Thymus (tissue), 11 donors: ENCODE measurements at regions not wholly inside any gene's neighbourhood (a gene's known extent, or its start where the extent isn't known, plus 50 kb on each side); places are given as distances from the start of the nearest gene placed in this dataset.

ENCODE experiments used
- DNase-seq, 9 donors: peaks; one replicate each; pipeline ENCODE4 v3.0.0-alpha.2; 2013; ENCODE audit warnings: low spot score in 9 of 9, low read depth in 6 of 9, missing footprints in 1 of 9
- H3K27ac ChIP-seq, 2 donors: one replicate each; pipeline ENCODE4 v1.5.1; 2013; ENCODE audit warnings: control low read depth in 1 of 2, low read depth in 1 of 2, low read length in 1 of 2, mild to moderate bottlenecking in 1 of 2, moderate library complexity in 1 of 2
- H3K27me3 ChIP-seq, 2 donors: one replicate each; pipeline ENCODE4 v1.5.1; 2013; ENCODE audit warnings: low read length in 1 of 2; ENCODE audit not compliant: control insufficient read depth in 2 of 2, insufficient read depth in 1 of 2
- H3K36me3 ChIP-seq, 2 donors: one replicate each; pipeline ENCODE4 v1.5.1; 2013; ENCODE audit warnings: low read length in 1 of 2, mild to moderate bottlenecking in 1 of 2, moderate library complexity in 1 of 2; ENCODE audit not compliant: control insufficient read depth in 2 of 2, insufficient read depth in 2 of 2
- H3K4me1 ChIP-seq, 2 donors: one replicate each; pipeline ENCODE4 v1.5.1; 2013; ENCODE audit warnings: low read length in 2 of 2; ENCODE audit not compliant: control insufficient read depth in 2 of 2, insufficient read depth in 2 of 2
- H3K4me3 ChIP-seq, 2 donors: one replicate each; pipeline ENCODE4 v1.5.1; 2013; ENCODE audit warnings: low read length in 2 of 2, control low read depth in 1 of 2, mild to moderate bottlenecking in 1 of 2
- H3K9me3 ChIP-seq, 2 donors: one replicate each; pipeline ENCODE4 v1.5.1; 2013; ENCODE audit warnings: low read length in 1 of 2, mild to moderate bottlenecking in 1 of 2; ENCODE audit not compliant: control insufficient read depth in 2 of 2, insufficient read depth in 1 of 2
- WGBS: extraction: QIAGEN DNeasy Blood & Tissue Kit; methylation state at CpG from one replicate; pipeline ENCODE4 v1.1.7; 2013; 5-methylcytosine and 5-hydroxymethylcytosine counted together
- donor health status: healthy.

- no peak overlapping the region for H3K4me3 ChIP-seq
- DNase-seq, result no peak
- no peaks in the 10 kb centered on the region for H3K36me3 ChIP-seq
- H3K27me3 ChIP-seq, result no peaks in the 10 kb centered on the region
- H3K9me3 ChIP-seq, result no peaks in the 10 kb centered on the region
- WGBS, result 77% methylated on average over 3 of the region's 3 CpGs
- H3K4me1 ChIP-seq, result no peaks in the 10 kb centered on the region
- no peak overlapping the region for H3K27ac ChIP-seq
Measured at GRCh38 chr11:127191261-127191660, 190.7 kb upstream of the KIRREL3 start.

- Histone ChIP-seq H3K27ac (no peak overlapping the region), H3K9me3 (no peaks in the 10 kb centered on the region), H3K4me1 (no peaks in the 10 kb centered on the region), H3K36me3 (no peaks in the 10 kb centered on the region), H3K27me3 (no peaks in the 10 kb centered on the region), H3K4me3 (no peak overlapping the region)
- 83% methylated on average over 8 of the region's 8 CpGs for WGBS
- DNase-seq, result no peak
Measured at GRCh38 chr11:127182586-127183203, 182.1 kb upstream of the KIRREL3 start.

GRCh38 chr11:127157225-127157624, 156.7 kb upstream of the KIRREL3 start:
- no peak overlapping the region for H3K27ac ChIP-seq
- H3K36me3 ChIP-seq, result no peaks in the 10 kb centered on the region
- DNase-seq, result no peak
- 89% methylated on average over 2 of the region's 2 CpGs for WGBS
- H3K4me3 ChIP-seq, result no peak overlapping the region
- H3K27me3 ChIP-seq, result no peaks in the 10 kb centered on the region
- no peaks in the 10 kb centered on the region for H3K9me3 ChIP-seq
- no peaks in the 10 kb centered on the region for H3K4me1 ChIP-seq

DNA sequence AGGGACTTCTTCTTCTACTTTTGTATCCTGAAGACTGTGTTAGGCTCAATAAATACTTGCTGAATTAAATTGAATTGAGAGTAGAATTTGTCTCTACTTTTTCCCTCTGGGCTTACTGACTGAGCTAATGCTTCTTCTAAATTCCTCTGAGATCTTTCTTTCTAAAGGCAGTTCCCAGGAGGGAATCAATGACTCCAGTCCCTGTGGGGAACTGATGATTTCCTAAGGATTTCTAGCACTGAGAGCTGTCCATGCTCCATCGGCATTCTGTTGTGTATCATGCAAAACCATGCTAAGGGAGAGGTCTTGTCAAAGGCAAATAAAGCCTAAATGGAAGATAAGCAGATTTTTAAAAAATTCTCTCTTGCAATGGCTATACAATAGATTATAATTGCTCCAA, 148.8 kb upstream of the KIRREL3 start:
- no peak for DNase-seq
- H3K27ac ChIP-seq, result no peak overlapping the region
- H3K36me3 ChIP-seq, result no peaks in the 10 kb centered on the region
- H3K9me3 ChIP-seq, result no peaks in the 10 kb centered on the region
- WGBS, result 83% methylated on average over 1 of the region's 1 CpG
- no peaks in the 10 kb centered on the region for H3K27me3 ChIP-seq
- no peaks in the 10 kb centered on the region for H3K4me1 ChIP-seq
- H3K4me3 ChIP-seq, result no peak overlapping the region

DNA sequence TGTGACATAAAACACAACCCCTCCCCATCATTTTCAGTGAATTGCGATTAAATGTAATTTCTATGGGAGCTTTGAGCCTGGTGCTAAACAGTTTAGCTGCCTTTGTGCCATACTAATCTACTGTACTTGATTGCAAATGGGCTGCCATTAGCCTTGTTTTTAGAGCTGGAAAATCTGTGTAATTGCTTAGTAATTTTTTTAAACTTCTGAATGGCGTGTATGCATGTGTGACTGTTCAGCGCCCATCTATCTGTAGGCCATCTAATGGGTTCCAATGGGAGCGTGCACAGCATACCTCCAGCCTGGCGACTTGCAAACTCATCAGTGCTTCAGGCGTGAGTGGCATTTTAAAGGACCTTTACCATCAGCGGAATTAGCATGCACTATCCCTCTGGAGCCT, 142.7 kb upstream of the KIRREL3 start:
- DNase-seq, result no peak
- Histone ChIP-seq H3K4me3 (no peak overlapping the region), H3K36me3 (no peaks in the 10 kb centered on the region), H3K27me3 (no peaks in the 10 kb centered on the region), H3K4me1 (no peaks in the 10 kb centered on the region), H3K9me3 (no peaks in the 10 kb centered on the region), H3K27ac (no peak overlapping the region)
- 96% methylated on average over 7 of the region's 7 CpGs for WGBS

GRCh38 chr11:127138613-127139012, 138.0 kb upstream of the KIRREL3 start:
- Histone ChIP-seq H3K27me3 (no peaks in the 10 kb centered on the region), H3K9me3 (no peaks in the 10 kb centered on the region), H3K36me3 (no peaks in the 10 kb centered on the region), H3K4me1 (no peaks in the 10 kb centered on the region), H3K27ac (no peak overlapping the region), H3K4me3 (no peak overlapping the region)
- WGBS, result 94% methylated on average over 3 of the region's 3 CpGs
- DNase-seq, result no peak

GRCh38 chr11:127137771-127138280, 137.3 kb upstream of the KIRREL3 start:
- Histone ChIP-seq H3K4me3 (no peak overlapping the region), H3K36me3 (no peaks in the 10 kb centered on the region), H3K27me3 (no peaks in the 10 kb centered on the region), H3K27ac (no peak overlapping the region), H3K9me3 (no peaks in the 10 kb centered on the region), H3K4me1 (no peaks in the 10 kb centered on the region)
- WGBS, result 90% methylated on average over 15 of the region's 15 CpGs
- no peak for DNase-seq

GRCh38 chr11:127136438-127136837, 135.9 kb upstream of the KIRREL3 start:
- H3K4me3 ChIP-seq, result no peak overlapping the region
- DNase-seq, result no peak
- no peaks in the 10 kb centered on the region for H3K9me3 ChIP-seq
- no peaks in the 10 kb centered on the region for H3K27me3 ChIP-seq
- WGBS, result 95% methylated on average over 6 of the region's 6 CpGs
- H3K36me3 ChIP-seq, result no peaks in the 10 kb centered on the region
- no peak overlapping the region for H3K27ac ChIP-seq
- no peaks in the 10 kb centered on the region for H3K4me1 ChIP-seq

DNA sequence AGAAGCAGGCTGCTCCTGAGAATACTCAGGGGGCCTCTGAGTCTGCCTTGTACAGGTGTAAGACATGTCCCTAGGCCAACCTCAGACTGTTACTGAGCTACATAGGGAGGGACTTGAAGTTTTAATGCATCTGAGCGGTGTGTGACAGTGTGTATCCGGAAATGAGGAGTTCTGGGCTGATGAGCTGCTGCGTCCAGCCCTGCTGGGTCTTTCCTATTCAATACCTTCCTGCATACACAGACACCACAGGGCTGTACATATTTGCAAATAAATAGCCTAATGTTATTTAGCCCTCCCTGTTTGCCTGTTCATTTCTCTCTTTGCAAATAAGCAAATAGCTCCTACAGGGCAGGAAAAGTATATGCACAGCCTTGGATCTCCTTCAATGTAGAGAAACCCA, 134.7 kb upstream of the KIRREL3 start:
- no peaks in the 10 kb centered on the region for H3K4me1 ChIP-seq
- no peaks in the 10 kb centered on the region for H3K9me3 ChIP-seq
- DNase-seq, result no peak
- no peaks in the 10 kb centered on the region for H3K27me3 ChIP-seq
- no peaks in the 10 kb centered on the region for H3K36me3 ChIP-seq
- no peak overlapping the region for H3K27ac ChIP-seq
- 85% methylated on average over 3 of the region's 3 CpGs for WGBS
- no peak overlapping the region for H3K4me3 ChIP-seq
